LNCAP (cell line): ENCODE measurements at regions not wholly inside any gene's neighbourhood (a gene's known extent, or its start where the extent isn't known, plus 50 kb on each side); places are given as distances from the start of the nearest gene placed in this dataset.
A peak's percentile ranks its signal among the peaks of the same experiment; 100 is the strongest.

Source experiments
- TF ChIP-seq, protein P1 (sequence below): fragments of 450-650 bp; IDR thresholded peaks from 2 replicates; pipeline ENCODE4 v1.5.1; 2017; ENCODE audit warnings: mild to moderate bottlenecking

DNA sequence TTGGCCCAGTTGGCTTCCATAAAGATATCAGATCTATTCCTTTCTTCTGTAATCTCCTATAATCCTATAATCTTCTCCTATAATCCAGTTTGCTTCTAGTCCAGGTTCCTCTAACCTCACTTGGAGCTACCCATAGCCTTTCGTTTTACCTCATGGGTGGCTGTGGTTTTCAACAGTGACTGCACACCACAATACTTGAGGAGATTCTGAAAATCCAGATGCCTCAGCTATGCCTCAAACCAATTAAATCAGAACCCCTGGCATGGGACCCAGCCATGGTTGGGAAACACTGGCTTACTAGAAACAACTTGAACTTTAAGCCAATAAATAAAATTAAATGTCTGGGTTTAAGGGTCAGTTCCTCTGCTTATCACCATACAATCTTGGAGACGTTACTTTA lies 86.1 kb upstream of the NTRK3 start:
- TF ChIP-seq, protein P1, sequence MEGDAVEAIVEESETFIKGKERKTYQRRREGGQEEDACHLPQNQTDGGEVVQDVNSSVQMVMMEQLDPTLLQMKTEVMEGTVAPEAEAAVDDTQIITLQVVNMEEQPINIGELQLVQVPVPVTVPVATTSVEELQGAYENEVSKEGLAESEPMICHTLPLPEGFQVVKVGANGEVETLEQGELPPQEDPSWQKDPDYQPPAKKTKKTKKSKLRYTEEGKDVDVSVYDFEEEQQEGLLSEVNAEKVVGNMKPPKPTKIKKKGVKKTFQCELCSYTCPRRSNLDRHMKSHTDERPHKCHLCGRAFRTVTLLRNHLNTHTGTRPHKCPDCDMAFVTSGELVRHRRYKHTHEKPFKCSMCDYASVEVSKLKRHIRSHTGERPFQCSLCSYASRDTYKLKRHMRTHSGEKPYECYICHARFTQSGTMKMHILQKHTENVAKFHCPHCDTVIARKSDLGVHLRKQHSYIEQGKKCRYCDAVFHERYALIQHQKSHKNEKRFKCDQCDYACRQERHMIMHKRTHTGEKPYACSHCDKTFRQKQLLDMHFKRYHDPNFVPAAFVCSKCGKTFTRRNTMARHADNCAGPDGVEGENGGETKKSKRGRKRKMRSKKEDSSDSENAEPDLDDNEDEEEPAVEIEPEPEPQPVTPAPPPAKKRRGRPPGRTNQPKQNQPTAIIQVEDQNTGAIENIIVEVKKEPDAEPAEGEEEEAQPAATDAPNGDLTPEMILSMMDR, result no peak

DNA sequence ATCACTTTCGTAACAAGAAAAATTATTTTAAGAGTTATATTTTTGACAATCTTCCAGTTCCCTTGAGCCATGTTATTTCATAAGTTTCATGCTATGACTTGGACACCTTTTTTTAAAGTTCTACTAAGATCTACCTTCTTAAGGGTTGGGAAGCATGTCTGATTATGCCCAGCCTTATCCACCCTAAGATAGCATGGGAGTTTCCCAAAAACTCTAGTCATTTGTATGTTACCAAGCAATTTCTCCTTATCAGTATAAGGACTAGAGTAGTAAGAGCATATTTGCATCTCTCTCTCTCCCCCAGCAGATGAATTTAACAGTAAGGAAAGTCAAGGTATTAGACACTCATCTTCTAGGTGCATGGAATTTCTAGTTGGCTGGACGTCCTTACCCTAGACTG lies 85.1 kb upstream of the NTRK3 start:
- TF ChIP-seq, protein P1, result no peak

DNA sequence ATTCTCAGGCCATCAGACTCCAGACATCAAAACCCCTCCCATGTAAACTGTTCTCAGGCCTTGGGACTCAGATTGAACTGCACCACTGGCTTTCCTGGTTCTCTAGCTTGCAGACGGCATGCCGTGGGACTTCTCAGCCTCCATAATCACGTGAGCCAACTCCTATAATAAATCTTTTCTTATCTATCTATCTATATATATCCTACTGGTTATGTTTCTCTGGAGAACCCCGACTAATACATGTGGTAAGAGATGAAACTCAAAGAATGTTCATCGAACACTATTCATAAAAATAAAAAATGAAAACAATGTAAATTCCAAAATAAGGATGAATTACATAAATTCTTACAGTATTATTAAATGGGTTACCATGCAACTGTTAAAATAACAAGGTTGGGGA lies 84.5 kb upstream of the NTRK3 start:
- TF ChIP-seq, protein P1, result no peak

DNA sequence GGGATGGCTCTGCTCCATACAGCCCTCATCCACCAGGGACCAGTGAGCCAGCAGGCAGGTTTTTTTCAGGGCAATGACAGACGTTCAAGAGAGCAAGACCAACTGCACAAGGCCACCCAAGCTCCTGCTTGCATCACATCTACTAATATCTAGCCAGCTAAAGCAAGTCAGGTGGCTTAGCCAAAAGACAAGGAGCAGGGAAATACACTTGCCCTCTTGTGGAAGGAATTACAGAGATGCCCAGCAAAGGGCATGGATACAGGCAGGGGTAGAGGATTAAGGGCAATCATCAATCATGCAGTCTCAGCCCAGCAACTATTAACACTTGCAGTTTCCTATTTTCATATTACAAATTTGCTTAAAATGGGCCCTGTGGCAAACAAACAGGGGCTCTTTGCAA lies 81.5 kb upstream of the NTRK3 start:
- TF ChIP-seq, protein P1, result no peak

DNA sequence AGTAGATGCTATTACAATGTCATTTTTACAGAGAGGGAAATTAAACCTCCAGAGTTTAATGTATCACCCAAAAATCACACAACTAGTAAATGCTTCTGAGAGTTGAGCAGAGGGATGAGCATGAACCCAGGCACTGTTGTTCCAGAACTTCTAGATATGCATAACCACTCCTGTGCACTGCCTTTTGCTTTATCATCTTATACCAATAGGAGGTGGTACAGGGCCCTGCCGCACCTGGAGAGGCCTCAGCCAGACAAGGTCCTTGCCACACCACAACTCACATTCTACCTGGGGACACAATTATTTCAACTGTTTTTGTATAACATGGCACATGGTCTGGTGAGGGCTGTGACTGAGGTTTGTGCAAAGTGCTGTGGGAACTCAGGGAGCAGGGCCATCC lies 78.5 kb upstream of the NTRK3 start:
- TF ChIP-seq, protein P1, result no peak

DNA sequence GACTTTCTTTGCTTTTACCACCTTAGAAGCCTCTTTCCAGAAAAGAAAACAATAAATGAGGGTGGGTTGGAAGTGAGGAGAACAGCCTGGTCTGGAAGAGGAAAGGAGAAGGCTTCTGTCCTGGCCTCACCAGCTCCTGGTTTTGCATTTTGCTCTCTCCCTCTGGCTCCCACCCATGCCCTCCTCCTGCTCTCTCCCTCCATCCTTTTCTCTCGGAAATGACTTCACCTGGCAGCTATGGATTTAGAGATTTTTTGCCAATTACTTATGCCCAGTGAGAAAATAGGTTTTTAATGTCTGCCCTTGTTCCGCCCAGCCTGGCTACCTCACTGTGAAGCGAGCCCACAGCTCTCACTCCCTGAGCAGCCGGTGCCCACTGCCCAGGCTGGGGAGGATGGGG lies 77.9 kb upstream of the NTRK3 start:
- TF ChIP-seq, protein P1, result no peak

DNA sequence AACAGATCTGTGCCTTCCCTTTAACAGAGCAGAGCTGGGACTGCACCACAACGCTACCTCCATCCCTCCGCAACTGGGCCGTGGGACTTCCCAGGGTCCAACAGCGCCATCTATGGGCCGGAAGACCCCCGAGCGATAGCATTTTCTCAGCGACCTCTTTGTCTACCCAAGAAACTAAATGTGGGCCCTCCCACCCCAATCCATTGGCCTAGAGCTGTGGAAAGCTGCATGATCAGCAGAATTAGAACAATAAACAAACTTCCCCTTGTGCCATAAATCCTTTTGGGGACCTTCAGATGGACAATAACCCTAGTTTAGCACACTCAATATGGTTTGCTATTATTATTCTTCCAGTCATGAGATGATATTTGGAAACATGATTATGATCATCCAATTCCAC lies 74.8 kb upstream of the NTRK3 start:
- TF ChIP-seq, protein P1, result peak; percentile 91

DNA sequence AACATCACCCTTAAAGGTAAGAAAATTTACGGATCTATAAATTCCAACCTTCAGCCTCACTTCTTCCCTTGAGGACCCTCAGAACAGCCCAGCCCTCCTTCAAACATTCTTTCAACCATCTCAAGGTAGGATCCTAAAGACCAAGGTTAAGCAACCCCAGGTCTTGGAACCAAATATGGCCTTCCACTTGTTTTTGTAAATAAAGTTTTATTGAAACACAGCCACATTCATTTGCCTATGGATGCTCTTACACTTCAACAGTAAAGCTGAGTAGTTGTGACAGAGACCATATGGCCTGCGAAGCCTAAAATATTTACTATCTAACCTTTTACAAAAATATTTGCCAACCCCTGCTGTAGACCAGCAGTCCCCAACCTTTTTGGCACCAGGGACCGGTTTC lies 70.4 kb upstream of the NTRK3 start:
- TF ChIP-seq, protein P1, result no peak
